ENCODE measurements at regions not wholly inside any gene's neighbourhood (a gene's known extent, or its start where the extent isn't known, plus 50 kb on each side); places are given as distances from the start of the nearest gene placed in this dataset.

- H3K4me3 ChIP-seq (ENCODE audit: low read depth, low read length), result no peak overlapping the region
- no peaks in the 10 kb centered on the region for H3K9me3 ChIP-seq (ENCODE audit: severe bottlenecking)
- no peaks in the 10 kb centered on the region for H3K27me3 ChIP-seq (ENCODE audit: insufficient read depth, low read depth, severe bottlenecking)
- no peak overlapping the region for H3K27ac ChIP-seq
- DNase-seq, result no peak
- no peaks in the 10 kb centered on the region for H3K36me3 ChIP-seq
- TF ChIP-seq CTCF (IDR thresholded peaks at IDR 0.05; ENCODE audit: low read depth, low read length), result no peak
Observed at GRCh38 chr1:62998845-62999649, 215.1 kb downstream of the ATG4C start.

- Histone ChIP-seq H3K9me3 (ENCODE audit: severe bottlenecking) (no peaks in the 10 kb centered on the region), H3K4me3 (ENCODE audit: low read depth, low read length) (no peak overlapping the region), H3K27ac (no peak overlapping the region), H3K36me3 (no peaks in the 10 kb centered on the region), H3K27me3 (ENCODE audit: insufficient read depth, low read depth, severe bottlenecking) (no peaks in the 10 kb centered on the region)
- no peak for TF ChIP-seq CTCF (IDR thresholded peaks at IDR 0.05; ENCODE audit: low read depth, low read length)
- DNase-seq, result no peak
Observed at GRCh38 chr1:63000508-63000907, 216.6 kb downstream of the ATG4C start.

- H3K9me3 ChIP-seq (ENCODE audit: severe bottlenecking), result no peaks in the 10 kb centered on the region
- H3K27me3 ChIP-seq (ENCODE audit: insufficient read depth, low read depth, severe bottlenecking), result no peaks in the 10 kb centered on the region
- peak; percentile 26; the same call in 1 of the 2 replicates for TF ChIP-seq CTCF (IDR thresholded peaks at IDR 0.05; ENCODE audit: low read depth, low read length)
- DNase-seq, result peak; percentile 13
- H3K4me3 ChIP-seq (ENCODE audit: low read depth, low read length), result no peak overlapping the region
- no peaks in the 10 kb centered on the region for H3K36me3 ChIP-seq
- no peak overlapping the region for H3K27ac ChIP-seq
Observed at GRCh38 chr1:63004868-63005267, 220.9 kb downstream of the ATG4C start.

DNA sequence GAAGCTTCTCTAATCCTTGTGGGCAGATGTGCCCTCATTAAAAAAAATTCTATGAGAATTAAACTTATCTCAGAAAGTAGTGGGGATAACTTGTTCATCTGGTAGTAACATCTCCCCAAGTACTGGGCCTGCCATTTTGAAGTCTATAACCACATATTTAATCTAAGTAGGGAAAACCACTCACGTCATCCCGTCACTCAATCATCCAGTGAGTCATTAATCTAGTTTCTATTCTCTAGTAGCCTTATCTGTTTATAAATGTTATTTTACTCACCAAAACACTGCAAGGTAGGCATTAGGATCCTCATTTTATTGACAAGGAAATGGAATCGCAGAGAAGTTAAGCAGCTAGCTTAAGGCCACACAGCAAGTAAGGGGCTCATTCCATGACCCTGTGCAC is 221.9 kb downstream of the ATG4C start:
- no peak overlapping the region for H3K27ac ChIP-seq
- H3K4me3 ChIP-seq (ENCODE audit: low read depth, low read length), result no peak overlapping the region
- no peaks in the 10 kb centered on the region for H3K9me3 ChIP-seq (ENCODE audit: severe bottlenecking)
- H3K27me3 ChIP-seq (ENCODE audit: insufficient read depth, low read depth, severe bottlenecking), result no peaks in the 10 kb centered on the region
- no peak for DNase-seq
- no peaks in the 10 kb centered on the region for H3K36me3 ChIP-seq
- TF ChIP-seq CTCF (IDR thresholded peaks at IDR 0.05; ENCODE audit: low read depth, low read length), result no peak

DNA sequence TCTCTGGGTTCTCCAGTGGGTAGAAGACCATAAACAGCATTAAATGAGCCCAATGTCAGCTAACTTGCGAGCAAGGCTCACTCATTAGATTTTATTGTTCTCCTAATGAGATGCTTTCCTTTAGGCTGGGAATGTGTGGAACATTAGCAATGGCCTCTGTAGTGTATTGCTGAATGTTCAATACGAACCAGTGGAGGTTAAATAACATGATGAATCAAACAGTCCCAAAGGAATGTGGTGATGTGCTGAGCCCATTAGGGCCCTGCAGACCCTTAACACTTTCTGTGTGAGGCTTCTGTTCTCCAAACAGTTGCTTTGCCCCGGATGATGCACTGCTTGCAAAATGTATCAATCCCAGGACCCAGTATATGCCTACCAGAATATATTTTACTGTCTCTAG is 225.5 kb downstream of the ATG4C start:
- no peak for TF ChIP-seq CTCF (IDR thresholded peaks at IDR 0.05; ENCODE audit: low read depth, low read length)
- H3K27ac ChIP-seq, result no peak overlapping the region
- DNase-seq, result no peak
- H3K27me3 ChIP-seq (ENCODE audit: insufficient read depth, low read depth, severe bottlenecking), result no peaks in the 10 kb centered on the region
- H3K9me3 ChIP-seq (ENCODE audit: severe bottlenecking), result no peaks in the 10 kb centered on the region
- H3K4me3 ChIP-seq (ENCODE audit: low read depth, low read length), result no peak overlapping the region
- no peaks in the 10 kb centered on the region for H3K36me3 ChIP-seq
